ENCODE measurements at regions not wholly inside any gene's neighbourhood (a gene's known extent, or its start where the extent isn't known, plus 50 kb on each side); places are given as distances from the start of the nearest gene placed in this dataset.

DNA sequence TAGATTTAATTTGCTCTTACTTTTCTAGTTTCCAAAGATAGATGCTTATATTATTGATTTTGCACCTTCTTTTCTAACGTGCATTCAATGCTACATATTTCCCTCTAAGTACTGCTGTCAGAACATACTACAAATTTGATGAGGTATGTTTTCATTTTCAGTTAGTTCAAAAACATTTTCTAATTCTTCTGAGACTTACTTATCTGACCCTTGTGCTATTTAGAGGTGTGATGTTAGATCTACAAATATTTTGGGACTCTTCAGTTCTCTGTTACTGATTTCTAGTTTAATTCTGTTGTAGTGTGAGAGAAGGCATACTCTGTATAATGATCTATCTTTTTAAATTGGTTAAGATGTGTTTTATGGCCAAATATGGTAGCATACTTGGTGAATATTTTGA, 97.8 kb upstream of the TMEM168 start:
- H3K36me3 ChIP-seq (ENCODE audit: insufficient read depth) = no peaks in the 10 kb centered on the region

DNA sequence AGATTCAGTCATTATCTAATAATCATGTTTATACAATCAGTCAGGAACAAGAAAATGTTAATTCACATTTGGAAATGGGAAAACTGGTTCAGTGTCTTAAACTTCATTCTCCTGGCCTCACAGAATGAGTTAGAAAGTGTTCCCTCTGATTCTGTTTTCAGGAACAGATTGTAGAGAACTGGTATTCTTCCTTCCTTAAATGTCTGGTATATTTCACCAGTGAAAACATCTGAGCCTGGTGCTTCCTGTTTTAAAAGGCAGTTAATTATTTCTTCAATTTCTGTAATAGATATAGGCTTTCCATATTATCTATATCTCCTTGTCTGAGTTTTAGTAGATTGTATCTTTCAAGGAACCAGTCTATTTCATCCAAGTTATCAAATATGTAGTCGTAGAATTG, 97.1 kb upstream of the TMEM168 start:
- H3K27ac ChIP-seq = no peak overlapping the region
- no peaks in the 10 kb centered on the region for H3K36me3 ChIP-seq (ENCODE audit: insufficient read depth)
- H2AFZ ChIP-seq (ENCODE audit: low read depth) = no peak overlapping the region

More for the DNA sequence above, 97.8 kb upstream of the TMEM168 start:
- Histone ChIP-seq H2AFZ (ENCODE audit: low read depth) (no peak overlapping the region), H3K27me3 (ENCODE audit: insufficient read depth, low read depth) (no peaks in the 10 kb centered on the region), H3K4me1 (ENCODE audit: low read depth, poor library complexity, severe bottlenecking) (no peaks in the 10 kb centered on the region), H3K4me2 (no peak overlapping the region), H3K79me2 (ENCODE audit: insufficient read depth, low read depth) (no peaks in the 10 kb centered on the region), H4K20me1 (ENCODE audit: insufficient read depth) (no peaks in the 10 kb centered on the region), H3K9ac (no peak overlapping the region), H3K4me3 (IDR thresholded peaks at IDR 0.05; ENCODE audit: insufficient read depth, low read depth, low read length) (no peak overlapping the region), H3K27ac (no peak overlapping the region)
- TF ChIP-seq, protein P1, sequence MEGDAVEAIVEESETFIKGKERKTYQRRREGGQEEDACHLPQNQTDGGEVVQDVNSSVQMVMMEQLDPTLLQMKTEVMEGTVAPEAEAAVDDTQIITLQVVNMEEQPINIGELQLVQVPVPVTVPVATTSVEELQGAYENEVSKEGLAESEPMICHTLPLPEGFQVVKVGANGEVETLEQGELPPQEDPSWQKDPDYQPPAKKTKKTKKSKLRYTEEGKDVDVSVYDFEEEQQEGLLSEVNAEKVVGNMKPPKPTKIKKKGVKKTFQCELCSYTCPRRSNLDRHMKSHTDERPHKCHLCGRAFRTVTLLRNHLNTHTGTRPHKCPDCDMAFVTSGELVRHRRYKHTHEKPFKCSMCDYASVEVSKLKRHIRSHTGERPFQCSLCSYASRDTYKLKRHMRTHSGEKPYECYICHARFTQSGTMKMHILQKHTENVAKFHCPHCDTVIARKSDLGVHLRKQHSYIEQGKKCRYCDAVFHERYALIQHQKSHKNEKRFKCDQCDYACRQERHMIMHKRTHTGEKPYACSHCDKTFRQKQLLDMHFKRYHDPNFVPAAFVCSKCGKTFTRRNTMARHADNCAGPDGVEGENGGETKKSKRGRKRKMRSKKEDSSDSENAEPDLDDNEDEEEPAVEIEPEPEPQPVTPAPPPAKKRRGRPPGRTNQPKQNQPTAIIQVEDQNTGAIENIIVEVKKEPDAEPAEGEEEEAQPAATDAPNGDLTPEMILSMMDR (conservative IDR thresholded peaks at IDR 0.05; ENCODE audit: low read depth, low read length) = no peak

DNA sequence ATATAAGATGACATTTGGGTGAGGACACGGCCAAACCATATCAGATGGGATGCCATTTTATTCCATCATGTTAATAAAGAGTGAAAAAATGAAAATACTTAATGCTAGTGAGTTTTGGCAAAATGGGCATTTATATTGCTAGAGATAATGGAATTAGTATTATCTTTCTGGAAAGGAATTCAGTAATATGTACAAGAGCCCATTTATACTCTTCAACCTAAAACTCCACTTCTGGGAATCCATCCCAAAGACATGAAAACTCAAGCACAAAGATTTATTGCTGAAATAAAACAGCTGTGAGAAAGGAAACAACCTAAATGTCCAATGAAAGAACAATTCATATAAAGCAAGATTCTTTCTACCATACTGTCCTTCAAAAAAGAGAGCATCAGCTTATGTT, 96.0 kb upstream of the TMEM168 start:
- Histone ChIP-seq H3K9ac (no peak overlapping the region), H3K4me1 (ENCODE audit: low read depth, poor library complexity, severe bottlenecking) (no peaks in the 10 kb centered on the region), H2AFZ (ENCODE audit: low read depth) (no peak overlapping the region), H3K4me2 (no peak overlapping the region), H3K27me3 (ENCODE audit: insufficient read depth, low read depth) (no peaks in the 10 kb centered on the region), H3K79me2 (ENCODE audit: insufficient read depth, low read depth) (no peaks in the 10 kb centered on the region), H3K4me3 (IDR thresholded peaks at IDR 0.05; ENCODE audit: insufficient read depth, low read depth, low read length) (no peak overlapping the region), H3K36me3 (ENCODE audit: insufficient read depth) (no peaks in the 10 kb centered on the region), H4K20me1 (ENCODE audit: insufficient read depth) (no peaks in the 10 kb centered on the region), H3K27ac (no peak overlapping the region)
- TF ChIP-seq, protein P1 (conservative IDR thresholded peaks at IDR 0.05; ENCODE audit: low read depth, low read length) = no peak

More for the DNA sequence above, 97.1 kb upstream of the TMEM168 start:
- TF ChIP-seq, protein P1 (conservative IDR thresholded peaks at IDR 0.05; ENCODE audit: low read depth, low read length) = no peak
- H3K9ac ChIP-seq = no peak overlapping the region
- no peak overlapping the region for H3K4me2 ChIP-seq
- H3K27me3 ChIP-seq (ENCODE audit: insufficient read depth, low read depth) = no peaks in the 10 kb centered on the region
- H3K4me3 ChIP-seq (IDR thresholded peaks at IDR 0.05; ENCODE audit: insufficient read depth, low read depth, low read length) = no peak overlapping the region
- no peaks in the 10 kb centered on the region for H3K4me1 ChIP-seq (ENCODE audit: low read depth, poor library complexity, severe bottlenecking)
- H3K79me2 ChIP-seq (ENCODE audit: insufficient read depth, low read depth) = no peaks in the 10 kb centered on the region
- no peaks in the 10 kb centered on the region for H4K20me1 ChIP-seq (ENCODE audit: insufficient read depth)

DNA sequence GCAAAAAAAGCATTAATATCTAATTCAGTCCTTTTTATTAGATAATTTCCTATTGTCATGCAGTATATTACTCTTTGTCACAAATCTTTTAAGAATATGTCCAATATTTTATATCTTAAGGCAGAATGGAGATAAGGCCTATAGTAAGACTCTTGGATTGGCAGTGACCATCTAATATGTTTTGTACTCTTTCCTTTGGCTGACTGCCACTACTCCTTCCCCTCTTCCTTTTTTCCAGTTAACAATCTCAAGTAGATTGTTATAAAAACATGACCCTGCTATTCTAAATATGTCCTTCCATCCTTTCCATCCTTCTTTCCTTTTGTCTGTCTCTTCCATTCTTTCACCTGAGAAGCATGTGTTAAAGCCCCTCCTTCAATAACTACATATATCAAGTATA, 92.8 kb upstream of the TMEM168 start:
- Histone ChIP-seq H3K27me3 (ENCODE audit: insufficient read depth, low read depth) (no peaks in the 10 kb centered on the region), H3K4me2 (no peak overlapping the region), H3K36me3 (ENCODE audit: insufficient read depth) (no peaks in the 10 kb centered on the region), H3K27ac (no peak overlapping the region), H3K9ac (no peak overlapping the region), H2AFZ (ENCODE audit: low read depth) (no peak overlapping the region), H3K4me3 (IDR thresholded peaks at IDR 0.05; ENCODE audit: insufficient read depth, low read depth, low read length) (no peak overlapping the region), H4K20me1 (ENCODE audit: insufficient read depth) (no peaks in the 10 kb centered on the region), H3K4me1 (ENCODE audit: low read depth, poor library complexity, severe bottlenecking) (no peaks in the 10 kb centered on the region), H3K79me2 (ENCODE audit: insufficient read depth, low read depth) (no peaks in the 10 kb centered on the region)
- TF ChIP-seq, protein P1 (conservative IDR thresholded peaks at IDR 0.05; ENCODE audit: low read depth, low read length) = no peak

Measured in KMS-11 (cell line).